Activated CD8-positive, alpha-beta memory T cell treated with anti-CD3 and anti-CD28 coated beads for 48 hours (primary cell): ENCODE measurements at regions not wholly inside any gene's neighbourhood (a gene's known extent, or its start where the extent isn't known, plus 50 kb on each side); places are given as distances from the start of the nearest gene placed in this dataset.

ENCODE experiments used
- DNase-seq, 3 experiments: peaks; one replicate each; pipeline ENCODE4 v3.0.0-alpha.2; 2020; ENCODE audit warnings: low read depth in 2 of 3, low spot score in 2 of 3

DNA sequence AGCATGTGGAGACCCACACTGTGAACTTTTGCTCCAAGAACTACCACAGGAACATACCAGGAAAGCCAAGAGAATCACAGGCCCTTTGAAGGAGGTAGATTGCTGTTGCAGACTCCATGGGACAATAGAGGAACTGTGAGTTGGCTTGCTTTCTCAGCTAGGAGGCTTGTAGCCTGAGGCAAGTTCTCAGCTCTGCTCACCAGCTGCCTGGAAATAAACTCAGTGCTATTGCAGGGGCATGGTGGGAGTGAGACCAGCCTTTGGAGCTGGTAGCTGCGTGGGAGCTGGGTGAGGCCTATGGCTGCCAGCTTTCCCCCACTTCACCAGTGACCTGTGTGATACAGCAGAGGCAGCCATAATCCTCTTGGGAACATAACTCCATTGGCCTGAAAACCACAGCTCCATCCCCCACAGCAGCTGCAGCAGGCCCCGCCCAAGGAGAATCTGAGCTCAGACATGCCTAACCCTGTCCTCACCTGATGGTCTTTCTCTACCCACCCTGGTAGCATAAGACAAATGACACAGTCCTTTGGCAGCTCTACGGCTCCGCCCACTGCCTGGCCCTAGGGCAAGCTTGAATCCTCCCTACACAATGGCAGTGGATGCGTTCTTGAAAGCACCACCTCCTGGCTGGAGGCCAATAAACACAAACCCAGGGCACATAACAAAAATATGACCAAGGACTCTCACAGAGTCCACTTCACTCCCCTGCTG, 389.5 kb downstream of the KIF4B start:
- DNase-seq: no peak

DNA sequence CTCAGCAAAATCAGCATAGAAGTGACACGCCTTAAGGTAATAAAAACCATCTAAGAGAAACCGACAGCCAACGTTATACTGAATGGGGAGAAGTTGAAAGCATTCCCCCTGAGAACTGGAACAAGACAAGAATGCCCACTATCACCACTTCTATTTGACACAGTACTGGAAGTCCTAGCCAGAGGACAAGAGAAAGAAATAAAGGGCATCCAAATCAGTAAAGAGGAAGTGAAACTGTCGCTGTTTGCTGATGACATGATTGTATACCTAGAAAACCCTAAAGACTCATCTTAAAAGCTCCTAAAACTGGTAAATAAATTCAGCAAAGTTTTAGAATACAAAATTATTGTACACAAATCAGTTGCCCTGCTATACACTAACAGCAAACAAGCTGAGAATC, 393.3 kb downstream of the KIF4B start:
- DNase-seq: no peak

DNA sequence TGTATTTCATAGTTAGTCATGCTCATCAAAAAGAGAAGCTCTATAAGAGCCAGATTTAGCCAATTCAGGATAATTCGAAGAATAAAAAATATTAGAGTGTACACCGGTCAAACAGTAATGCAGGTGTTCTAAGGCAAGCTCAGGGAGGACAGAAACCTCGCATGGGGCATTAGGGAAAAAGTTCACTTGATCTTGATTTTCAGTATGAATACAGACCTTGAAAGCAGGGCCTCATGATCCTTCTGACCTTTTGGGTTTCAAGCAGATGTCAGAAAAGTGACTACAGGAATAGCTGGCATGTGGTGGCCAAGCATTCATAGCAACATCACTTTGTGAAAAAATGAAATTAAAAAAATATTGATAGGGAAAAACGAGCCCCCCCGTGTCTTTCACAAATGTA, 394.9 kb downstream of the KIF4B start:
- no peak for DNase-seq

DNA sequence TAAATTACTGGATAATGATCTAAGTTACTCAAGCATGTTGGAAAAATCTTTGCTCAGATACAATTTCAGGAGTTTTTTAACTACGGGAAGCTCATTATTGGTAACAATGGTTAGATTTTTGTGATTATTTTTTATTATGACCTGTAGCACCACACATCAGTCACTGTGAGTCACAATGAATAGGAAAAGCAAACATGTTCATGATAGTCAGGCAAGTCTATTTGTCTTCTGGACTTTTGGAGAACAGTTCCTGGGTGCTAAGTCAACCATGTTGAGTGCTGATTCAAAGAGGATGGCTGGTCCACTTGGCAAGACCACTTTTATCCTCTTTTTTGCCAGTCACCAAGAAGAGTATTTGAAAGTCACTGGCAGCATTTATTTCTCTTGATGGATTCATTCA, 403.2 kb downstream of the KIF4B start:
- DNase-seq: no peak

DNA sequence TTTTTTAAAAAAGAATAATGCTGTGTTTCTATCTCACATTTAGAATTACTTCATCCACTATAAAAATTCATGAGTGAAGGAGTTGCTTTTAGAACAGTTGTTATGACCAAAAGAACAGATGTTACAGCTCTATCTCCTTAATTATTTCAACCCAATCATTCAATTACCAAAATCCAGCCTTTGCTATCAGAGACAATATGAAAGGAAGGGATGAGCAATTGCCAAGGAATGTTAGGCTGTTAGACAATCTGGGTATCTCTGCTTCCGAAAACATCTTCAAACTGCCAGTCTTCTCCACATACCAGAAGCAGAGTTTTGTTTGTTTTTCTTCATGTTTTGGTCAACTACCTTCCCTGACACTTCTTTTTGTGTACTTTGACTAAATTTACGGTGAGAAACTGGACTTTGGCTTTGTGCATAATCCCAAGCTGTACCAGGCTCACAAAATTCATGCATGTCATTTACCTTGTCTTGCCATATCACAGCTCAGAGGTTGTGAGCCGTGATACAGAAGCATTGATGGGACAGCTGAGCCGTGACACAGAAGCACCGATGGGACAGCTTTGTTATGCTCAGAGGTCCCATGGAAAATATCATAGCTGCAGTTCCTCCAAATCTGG, 405.5 kb downstream of the KIF4B start:
- no peak for DNase-seq

DNA sequence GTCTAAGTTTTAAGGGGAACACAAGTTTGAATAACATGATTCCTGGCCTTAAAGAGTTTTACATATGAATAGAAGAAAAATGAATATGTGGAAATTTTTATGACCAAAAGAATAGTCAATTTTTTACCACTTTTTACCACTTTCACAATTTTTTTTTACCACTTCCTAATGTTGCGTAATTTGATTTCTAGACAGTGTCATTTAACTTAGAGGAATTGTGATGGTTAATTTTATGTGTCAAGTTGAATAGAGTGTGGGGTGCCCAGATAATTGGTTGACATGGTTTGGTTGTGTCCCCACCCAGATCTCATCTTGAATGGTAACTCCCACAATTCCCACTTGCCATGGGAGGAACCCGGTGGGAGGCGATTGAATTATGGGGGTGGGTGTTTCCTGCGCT, 416.6 kb downstream of the KIF4B start:
- DNase-seq: no peak

DNA sequence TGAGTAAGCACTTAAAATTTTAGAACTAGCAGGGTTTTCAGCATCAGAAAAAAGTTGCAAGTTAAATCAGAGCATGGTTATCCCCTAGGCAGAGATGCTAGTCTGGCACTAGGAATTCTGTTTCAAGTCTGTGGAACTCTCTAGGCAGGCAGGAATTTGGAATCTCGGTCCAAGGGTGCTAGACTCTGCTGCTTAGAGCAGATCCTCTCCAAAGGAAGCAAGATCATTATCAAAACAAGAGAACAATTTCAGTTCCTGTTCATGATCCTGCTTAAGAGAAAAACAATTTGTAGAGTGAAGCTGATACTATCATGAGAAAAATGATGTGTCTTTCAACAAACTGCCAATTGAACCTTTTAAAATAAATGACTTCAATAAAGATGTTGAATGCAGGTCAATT, 420.7 kb downstream of the KIF4B start:
- DNase-seq: no peak

DNA sequence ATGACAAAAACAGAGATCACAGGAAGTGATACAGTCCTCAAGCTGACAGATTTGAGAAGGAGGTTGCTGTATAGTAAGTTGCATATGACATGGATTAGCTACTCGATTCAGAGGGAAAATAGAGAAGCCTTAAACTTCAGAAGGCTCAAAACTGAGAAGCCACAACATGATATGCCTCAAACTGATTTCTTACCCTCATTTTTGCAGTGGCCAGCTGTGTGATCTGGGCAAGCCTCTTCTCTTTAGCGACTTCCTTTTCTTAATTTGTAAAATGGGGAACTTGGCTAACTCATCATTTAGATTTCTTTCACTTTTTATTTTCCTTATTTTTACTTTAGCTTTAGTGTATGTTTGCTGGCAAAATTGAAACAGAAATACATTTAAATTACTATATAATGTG, 421.1 kb downstream of the KIF4B start:
- no peak for DNase-seq

DNA sequence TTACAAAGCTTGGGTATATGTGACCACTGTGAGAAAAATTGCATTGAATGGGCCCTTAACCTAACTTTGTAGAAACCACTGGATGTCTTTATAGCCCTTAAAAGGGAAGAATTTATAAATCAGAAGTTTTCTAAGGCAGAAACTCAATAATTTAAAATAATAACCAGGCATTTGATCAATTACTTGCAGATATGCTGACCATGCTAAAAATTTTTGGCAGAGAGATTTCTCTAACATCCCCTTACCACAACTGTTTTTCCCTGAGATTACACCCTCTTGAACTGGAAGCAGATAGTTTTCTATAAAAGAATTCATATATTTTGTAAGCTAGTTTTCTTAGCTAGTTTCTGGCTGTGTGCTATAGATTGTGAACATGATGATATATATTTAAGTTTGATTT, 428.3 kb downstream of the KIF4B start:
- DNase-seq: no peak

DNA sequence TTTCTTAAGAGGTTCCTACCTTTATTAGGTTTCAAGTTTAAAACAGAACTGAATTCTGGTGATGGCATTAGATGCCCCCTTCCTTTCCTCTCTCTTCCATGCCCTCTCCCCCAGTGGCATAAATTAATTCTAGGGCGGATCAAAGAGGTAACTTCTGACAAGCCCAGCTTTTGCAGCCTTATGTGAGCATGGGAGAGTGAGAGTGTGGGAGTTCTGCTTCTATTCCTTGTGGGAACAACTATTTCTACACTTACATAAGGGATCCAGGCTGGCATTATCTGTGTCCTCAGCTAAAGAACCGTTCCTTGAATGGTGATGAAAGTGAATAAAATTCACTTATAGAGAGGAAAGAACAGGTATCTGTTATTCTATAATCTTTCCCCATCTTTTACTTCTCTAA, 437.6 kb downstream of the KIF4B start:
- DNase-seq: no peak

DNA sequence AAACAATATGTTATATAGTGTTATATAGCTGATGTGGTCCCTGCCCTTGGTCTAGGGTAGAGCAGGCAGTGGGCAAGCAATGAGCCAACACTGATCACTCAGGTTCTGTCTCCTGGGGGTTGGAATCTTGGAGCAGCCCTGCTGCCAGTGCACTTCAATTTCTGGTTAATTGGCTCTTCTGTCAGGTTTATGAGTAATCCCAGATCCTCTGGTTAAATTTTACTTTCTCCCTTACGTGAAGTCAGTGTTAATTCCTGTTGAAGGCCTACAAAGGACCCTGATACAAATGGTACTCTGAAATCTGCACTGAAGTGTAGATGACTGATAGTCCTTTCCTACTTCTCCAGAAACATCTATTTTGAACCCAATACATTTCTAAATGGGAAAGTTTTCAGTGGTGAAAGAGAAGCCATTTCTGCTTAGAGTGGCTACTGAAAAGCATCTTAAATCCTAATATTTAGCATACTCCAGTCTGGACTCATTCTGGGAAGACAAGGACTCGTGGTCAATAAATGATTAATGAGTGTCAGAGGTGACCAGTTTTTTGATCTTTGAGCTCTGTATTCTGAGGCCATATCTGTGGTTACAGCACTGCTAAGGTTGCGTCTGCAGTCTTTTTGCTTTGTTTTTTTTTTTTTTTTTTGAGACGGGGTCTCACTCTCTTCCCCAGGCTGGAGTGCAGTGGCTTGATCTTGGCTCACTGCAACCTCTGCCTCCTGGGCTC, 442.4 kb downstream of the KIF4B start:
- no peak for DNase-seq

DNA sequence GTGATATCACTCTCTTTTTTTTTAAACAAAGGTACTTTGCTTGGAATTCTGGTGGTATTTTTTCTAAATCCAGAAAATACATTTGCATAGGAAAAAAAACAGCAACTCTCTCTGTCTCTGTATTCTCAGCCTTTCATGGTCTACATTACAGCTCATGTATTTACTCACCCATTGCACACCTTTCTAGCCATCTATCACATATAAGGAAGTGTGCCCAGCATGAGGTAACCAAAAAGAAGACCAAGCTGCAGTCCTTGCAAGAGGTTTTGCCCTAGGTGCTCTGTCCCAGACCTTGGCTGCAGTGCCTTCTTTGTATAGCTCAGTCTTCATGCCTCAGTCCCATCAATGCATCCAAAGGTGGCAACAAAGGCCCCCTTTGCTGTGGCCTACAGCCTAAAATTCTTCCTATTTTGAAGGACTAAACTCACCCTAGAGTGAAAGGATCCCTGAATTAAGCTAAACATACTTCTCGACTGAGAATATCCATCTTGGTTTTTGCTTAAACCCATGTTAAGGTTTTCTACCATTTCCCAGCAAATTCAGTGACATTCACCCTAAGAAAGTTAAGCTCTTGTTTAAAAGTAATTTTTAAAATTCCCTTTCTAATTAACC, 446.4 kb downstream of the KIF4B start:
- DNase-seq: no peak

DNA sequence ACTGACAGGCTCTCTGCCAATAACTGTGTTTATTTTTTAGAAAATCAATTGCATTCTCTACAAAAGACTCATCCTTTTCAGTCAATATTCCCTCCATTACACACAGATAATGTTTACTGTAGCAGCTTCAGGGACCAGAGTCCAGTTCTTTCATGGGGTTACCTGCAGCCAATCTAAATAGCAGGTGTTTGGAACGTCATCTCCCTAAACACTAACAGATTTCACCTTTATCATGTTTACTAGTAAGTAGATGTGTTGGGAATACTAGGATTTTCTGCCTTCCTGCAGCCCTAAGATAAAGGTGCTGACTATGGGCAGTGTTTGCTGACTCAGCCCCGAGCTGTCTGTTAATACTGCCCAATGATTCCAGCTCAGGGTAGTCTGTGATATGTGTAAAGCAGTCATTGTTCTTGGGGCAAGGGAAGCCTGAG, 447.0 kb downstream of the KIF4B start:
- no peak for DNase-seq

DNA sequence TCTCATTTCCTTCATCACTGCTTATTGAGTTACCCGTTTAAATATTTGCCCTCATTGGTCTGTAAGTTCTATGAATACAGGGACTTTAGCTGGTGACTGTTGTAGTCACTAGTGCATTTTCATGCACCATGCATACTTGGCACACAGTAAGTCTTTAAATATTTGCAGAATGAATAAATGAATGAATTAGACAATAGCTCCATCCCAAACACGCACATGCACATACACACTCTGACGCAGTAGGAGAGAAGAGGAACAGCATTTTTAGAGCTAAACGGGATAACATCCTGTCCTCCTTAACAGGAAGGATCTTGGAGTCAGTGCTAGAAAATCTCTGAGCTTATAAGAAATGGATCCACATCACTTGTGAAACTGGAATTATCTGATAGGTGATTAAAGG, 447.7 kb downstream of the KIF4B start:
- no peak for DNase-seq

DNA sequence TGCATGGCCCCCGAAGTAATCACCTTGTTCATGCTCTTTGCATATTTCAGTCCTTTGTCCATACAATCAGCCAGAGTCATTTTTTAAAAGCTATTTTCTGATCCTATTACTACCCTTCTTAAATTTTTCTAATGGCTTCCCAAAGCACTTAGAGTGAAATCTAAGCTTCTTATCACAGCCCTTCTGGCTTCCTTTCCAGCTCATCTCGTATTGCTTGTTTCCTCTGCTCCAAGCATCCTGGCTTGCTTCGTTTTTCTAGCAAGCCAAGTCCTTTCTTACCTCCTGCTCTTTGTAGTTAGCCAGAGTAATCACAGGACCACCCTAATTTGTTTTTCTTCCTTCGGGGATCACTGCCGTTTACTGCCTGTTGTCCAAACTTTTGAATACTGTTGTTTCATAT, 453.3 kb downstream of the KIF4B start:
- DNase-seq: no peak

DNA sequence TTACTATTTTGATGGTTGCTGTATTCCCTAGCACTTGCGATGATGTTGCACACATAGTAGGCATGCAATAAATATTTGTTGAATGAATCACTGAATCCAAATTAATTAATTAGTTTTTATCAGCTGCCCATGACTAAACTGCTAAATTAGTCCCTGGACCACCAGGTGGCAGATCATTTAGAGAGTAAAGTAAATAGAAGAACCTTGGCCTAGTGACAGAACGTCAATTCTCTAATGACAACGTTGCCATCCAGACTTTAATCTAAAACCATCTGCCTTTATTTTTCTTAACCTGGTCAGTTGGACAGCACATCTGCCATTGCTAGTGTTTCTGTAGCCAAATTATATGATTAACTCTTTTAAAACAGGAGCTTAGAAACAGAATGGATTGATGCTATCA, 457.5 kb downstream of the KIF4B start:
- DNase-seq: no peak

DNA sequence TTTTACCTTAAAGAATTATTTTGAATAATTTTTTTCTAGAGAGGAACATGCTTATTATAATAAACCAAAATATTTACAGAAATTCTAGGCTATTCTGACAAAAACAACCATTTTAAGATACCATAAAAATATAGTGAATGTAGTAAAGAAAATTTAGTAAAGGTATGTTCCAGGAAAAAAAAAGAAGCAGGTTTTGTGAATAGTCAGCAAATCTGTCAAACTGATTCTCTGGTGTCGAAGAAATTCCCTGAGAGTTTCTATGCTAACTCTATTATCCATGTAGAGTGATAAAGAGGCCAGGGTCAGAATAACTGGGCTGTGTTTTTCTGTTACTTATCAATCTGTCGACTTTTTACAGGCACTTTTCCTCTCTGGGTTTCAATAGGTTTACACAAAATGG, 459.2 kb downstream of the KIF4B start:
- no peak for DNase-seq

DNA sequence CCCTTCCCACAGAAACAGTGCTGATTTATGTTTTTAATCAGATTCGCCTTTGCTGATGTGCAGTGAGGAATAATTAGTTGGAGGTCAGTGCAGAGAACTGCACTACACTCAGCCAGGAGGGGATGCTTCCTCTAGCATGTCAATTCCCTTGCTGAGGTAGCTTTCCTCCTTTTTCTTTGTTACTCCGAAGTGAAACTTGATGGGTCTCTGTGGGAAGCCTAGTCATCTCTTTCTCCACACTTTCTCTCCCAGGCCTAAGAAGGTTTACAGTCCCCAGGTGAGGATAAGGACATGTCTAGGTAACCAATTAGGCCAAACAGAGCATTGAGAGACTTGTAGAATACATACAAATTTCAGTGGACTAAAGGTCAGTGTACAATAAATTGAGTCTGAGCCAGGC, 461.8 kb downstream of the KIF4B start:
- DNase-seq: no peak

DNA sequence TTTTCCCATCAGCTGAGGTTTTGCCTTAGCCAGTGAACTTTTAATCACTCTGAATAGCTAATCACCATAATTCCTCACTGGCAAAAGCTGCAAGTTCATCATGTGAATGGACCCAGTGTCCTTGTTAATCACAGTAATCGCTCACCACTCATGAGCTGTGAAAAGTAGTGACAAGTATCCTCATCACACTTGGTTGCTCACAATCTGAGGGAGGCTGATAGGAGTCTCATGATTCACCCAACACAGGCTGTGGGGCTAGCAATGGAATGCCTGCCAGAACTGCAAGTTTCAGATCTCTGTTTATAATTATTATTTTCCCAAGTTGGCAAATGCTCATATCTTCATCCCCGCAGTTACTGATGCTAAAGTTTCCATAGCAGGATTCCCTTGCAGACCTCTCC, 467.2 kb downstream of the KIF4B start:
- DNase-seq: no peak

DNA sequence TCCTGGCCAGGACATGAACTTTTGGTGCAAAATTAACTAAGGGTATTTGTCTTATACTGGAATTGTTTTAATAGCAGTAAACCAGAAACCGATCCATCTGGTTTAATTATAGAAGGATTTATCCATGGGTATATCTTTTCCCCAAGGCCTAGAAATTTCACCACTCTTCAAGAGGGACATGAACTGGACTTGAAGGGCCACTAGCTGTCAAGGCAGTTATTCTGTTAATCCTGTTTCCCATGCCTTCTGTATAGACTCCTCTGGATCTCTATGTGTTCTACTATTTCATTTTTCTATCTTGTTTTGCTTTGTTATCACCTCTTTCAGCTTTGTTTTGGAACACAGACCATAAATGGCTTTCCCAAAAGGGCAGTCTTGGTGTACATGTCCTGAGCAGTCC, 467.6 kb downstream of the KIF4B start:
- DNase-seq: no peak

DNA sequence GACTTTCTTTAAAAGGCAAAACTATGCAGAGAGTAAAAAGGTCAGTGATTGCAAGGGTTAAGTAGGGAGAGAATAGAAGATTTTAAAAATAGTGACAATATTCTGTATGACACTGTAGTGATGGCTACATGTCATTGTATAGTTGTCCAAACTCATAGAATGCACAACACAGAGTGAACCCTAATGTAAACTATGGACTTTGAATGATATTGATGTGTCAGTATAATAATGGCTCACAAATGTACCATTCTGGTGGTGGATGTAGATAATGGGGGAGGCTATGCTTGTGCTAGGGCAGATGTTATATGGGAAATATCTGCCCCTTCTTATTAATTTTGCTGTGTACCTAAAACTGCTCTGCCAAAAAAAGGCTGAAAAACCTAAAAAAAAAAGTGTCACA, 468.9 kb downstream of the KIF4B start:
- DNase-seq: no peak

DNA sequence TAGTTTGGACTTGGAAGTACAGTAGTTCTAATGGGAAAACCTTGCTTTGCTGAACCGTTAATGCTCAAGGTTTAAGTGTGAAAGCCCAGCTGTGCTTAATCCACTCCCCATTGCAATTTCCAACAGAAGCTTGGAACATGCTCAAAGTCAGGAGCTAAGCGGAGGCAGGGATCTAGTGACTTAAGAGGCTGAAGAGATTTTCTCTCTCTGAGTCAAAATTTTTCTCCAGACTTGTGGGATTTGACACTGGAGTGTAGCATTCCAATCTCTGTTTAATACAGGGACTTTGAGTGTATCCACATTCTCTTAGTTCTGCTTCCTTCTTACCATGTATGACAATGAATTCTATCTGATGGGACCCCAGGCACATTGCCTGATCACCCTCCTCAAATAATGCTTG, 471.8 kb downstream of the KIF4B start:
- DNase-seq: no peak
